Liver (tissue), 8 donors: ENCODE measurements at regions not wholly inside any gene's neighbourhood (a gene's known extent, or its start where the extent isn't known, plus 50 kb on each side); places are given as distances from the start of the nearest gene placed in this dataset.

ENCODE experiments used
- DNase-seq: peaks from one replicate; pipeline ENCODE4 v3.0.0-alpha.2; 2017; ENCODE audit warnings: low spot score
- H3K27ac ChIP-seq, 2 donors: one replicate each; pipeline ENCODE4 v1.7.0; 2013; ENCODE audit warnings: inconsistent platforms in 2 of 2, low read length in 2 of 2, control low read depth in 1 of 2, low read depth in 1 of 2, mild to moderate bottlenecking in 1 of 2
- H3K27me3 ChIP-seq, 4 donors: one replicate each; pipeline versions ENCODE4 v1.6.1 to v1.7.0; 2013; ENCODE audit warnings: low read length in 3 of 4, inconsistent platforms in 1 of 4, mild to moderate bottlenecking in 1 of 4, moderate library complexity in 1 of 4; ENCODE audit not compliant: control insufficient read depth in 4 of 4, insufficient read depth in 4 of 4
- H3K36me3 ChIP-seq, 4 donors: one replicate each; pipeline versions ENCODE4 v1.6.1 to v1.7.0; 2013; ENCODE audit warnings: low read length in 3 of 4, mild to moderate bottlenecking in 3 of 4, low read depth in 1 of 4, moderate library complexity in 1 of 4; ENCODE audit not compliant: control insufficient read depth in 4 of 4, insufficient read depth in 3 of 4
- H3K4me1 ChIP-seq, 4 donors: one replicate each; pipeline versions ENCODE4 v1.6.1 to v1.7.0; 2013; ENCODE audit warnings: low read length in 3 of 4, mild to moderate bottlenecking in 3 of 4, moderate library complexity in 1 of 4; ENCODE audit not compliant: control insufficient read depth in 4 of 4, insufficient read depth in 4 of 4
- H3K4me3 ChIP-seq, 3 donors: one replicate each; pipeline versions ENCODE4 v1.6.1 to v1.7.0; 2013; ENCODE audit warnings: low read length in 3 of 3, control low read depth in 1 of 3, low read depth in 1 of 3, mild to moderate bottlenecking in 1 of 3
- H3K9ac ChIP-seq, 2 donors: one replicate each; pipeline ENCODE4 v1.7.0; 2013; ENCODE audit warnings: low read length in 2 of 2, mild to moderate bottlenecking in 2 of 2, moderate library complexity in 2 of 2, control low read depth in 1 of 2, low read depth in 1 of 2
- H3K9me3 ChIP-seq, 4 donors: one replicate each; pipeline versions ENCODE4 v1.6.1 to v1.7.0; 2013; ENCODE audit warnings: low read length in 3 of 4; ENCODE audit not compliant: control insufficient read depth in 4 of 4
- EGR1 ChIP-seq, 2 donors: IDR thresholded peaks; 2 replicates each; pipeline ENCODE4 v1.6.1; 2016 to 2018; ENCODE audit warnings: antibody characterized with exemption in 2 of 2, low read depth in 2 of 2
- FOXA1 ChIP-seq: IDR thresholded peaks from 2 replicates; pipeline ENCODE4 v1.6.1; 2016; ENCODE audit warnings: antibody characterized with exemption
- FOXA2 ChIP-seq: IDR thresholded peaks from 2 replicates; pipeline ENCODE4 v1.6.1; 2016; ENCODE audit warnings: antibody characterized with exemption
- HNF4A ChIP-seq, 2 donors: conservative IDR thresholded peaks; 2 replicates each; pipeline ENCODE4 v1.6.1; 2016; ENCODE audit warnings: antibody characterized with exemption in 2 of 2, mild to moderate bottlenecking in 2 of 2
- HNF4G ChIP-seq: IDR thresholded peaks from 2 replicates; pipeline ENCODE4 v1.6.1; 2016; ENCODE audit warnings: antibody characterized with exemption
- JUND ChIP-seq, 2 donors: IDR thresholded peaks; 2 replicates each; pipeline ENCODE4 v1.6.1; 2016; ENCODE audit warnings: antibody characterized with exemption in 2 of 2
- NR2F2 ChIP-seq: IDR thresholded peaks from 2 replicates; pipeline ENCODE4 v1.6.1; 2016; ENCODE audit warnings: antibody characterized with exemption
- RAD21 ChIP-seq, 2 donors: IDR thresholded peaks; 2 replicates each; pipeline ENCODE4 v1.6.1; 2016; ENCODE audit warnings: antibody characterized with exemption in 2 of 2, mild to moderate bottlenecking in 2 of 2
- RXRA ChIP-seq, 2 donors: IDR thresholded peaks; 2 replicates each; pipeline ENCODE4 v1.6.1; 2017 to 2018; ENCODE audit warnings: antibody characterized with exemption in 2 of 2, mild to moderate bottlenecking in 1 of 2
- SP1 ChIP-seq: IDR thresholded peaks from 2 replicates; pipeline ENCODE4 v1.6.1; 2018; ENCODE audit warnings: antibody characterized with exemption, mild to moderate bottlenecking
- TAF1 ChIP-seq: conservative IDR thresholded peaks from 2 replicates; pipeline ENCODE4 v1.6.1; 2016; ENCODE audit warnings: antibody characterized with exemption, mild to moderate bottlenecking
- YY1 ChIP-seq: IDR thresholded peaks from 2 replicates; pipeline ENCODE4 v1.6.1; 2016; ENCODE audit warnings: antibody characterized with exemption, mild to moderate bottlenecking
- WGBS: extraction: QIAGEN DNeasy Blood & Tissue Kit; methylation state at CpG from one replicate; pipeline ENCODE4 v1.1.7; 2013; 5-methylcytosine and 5-hydroxymethylcytosine counted together
- TF ChIP-seq, protein P1 (sequence below): IDR thresholded peaks from 2 replicates; pipeline ENCODE4 v1.6.1; 2016; ENCODE audit warnings: antibody characterized with exemption
- TF ChIP-seq, protein P2 (sequence below): IDR thresholded peaks from 2 replicates; pipeline ENCODE4 v1.6.1; 2016; ENCODE audit warnings: antibody characterized with exemption, mild to moderate bottlenecking
- TF ChIP-seq, protein P3 (sequence below): fragments of 150-350 bp; IDR thresholded peaks from 2 replicates; pipeline ENCODE4 v1.5.1; 2017; ENCODE audit warnings: improper control_type of control experiment, low read depth, low read length; ENCODE audit not compliant: missing input control
- donor health status: healthy.
- donor health status: healthy.
- donor health status: healthy.
- donor health status: healthy.
- donor health status: healthy.

DNA sequence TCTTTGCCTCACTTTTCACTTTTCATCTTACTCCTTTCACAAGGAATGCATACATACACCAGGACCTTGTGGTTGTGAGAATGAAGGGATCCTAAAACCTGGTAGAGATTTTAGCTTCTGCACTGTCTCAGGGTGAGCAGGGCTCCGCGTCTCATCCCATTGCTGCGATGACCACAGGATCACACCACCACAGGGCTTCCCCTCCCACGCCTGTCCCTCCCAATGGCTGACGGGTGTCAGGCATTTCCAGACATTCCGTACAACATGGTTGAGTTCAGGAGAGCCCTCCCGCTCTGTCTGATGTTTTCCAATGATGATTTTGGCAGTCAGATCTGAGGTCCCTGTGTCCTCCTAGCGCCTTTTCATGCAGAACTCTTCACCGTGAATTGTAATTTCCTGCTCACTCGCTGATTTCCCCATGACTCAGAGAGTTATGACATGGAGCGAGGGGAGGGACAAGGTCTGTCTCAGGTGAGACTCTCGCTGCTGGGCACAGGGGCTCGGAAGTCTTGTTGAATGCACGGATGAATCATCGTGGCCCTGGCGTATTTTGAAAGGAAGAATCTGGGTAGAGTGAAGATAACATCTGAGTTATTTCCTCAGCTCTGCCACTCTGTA lies 102.8 kb downstream of the TEX29 start:
- Histone ChIP-seq H3K4me3 (no peak overlapping the region), H3K9ac (no peak overlapping the region), H3K27me3 (peaks cover 0 to 3% (median under 1%) of the 10 kb centered on the region in 4 donors), H3K36me3 (no peaks in the 10 kb centered on the region), H3K27ac (no peak overlapping the region), H3K4me1 (no peaks in the 10 kb centered on the region), H3K9me3 (no peaks in the 10 kb centered on the region)
- TF ChIP-seq, protein P1, sequence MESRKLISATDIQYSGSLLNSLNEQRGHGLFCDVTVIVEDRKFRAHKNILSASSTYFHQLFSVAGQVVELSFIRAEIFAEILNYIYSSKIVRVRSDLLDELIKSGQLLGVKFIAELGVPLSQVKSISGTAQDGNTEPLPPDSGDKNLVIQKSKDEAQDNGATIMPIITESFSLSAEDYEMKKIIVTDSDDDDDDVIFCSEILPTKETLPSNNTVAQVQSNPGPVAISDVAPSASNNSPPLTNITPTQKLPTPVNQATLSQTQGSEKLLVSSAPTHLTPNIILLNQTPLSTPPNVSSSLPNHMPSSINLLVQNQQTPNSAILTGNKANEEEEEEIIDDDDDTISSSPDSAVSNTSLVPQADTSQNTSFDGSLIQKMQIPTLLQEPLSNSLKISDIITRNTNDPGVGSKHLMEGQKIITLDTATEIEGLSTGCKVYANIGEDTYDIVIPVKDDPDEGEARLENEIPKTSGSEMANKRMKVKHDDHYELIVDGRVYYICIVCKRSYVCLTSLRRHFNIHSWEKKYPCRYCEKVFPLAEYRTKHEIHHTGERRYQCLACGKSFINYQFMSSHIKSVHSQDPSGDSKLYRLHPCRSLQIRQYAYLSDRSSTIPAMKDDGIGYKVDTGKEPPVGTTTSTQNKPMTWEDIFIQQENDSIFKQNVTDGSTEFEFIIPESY = no peak
- TF ChIP-seq JUND (IDR thresholded peaks at IDR 0.05) (no peak), HNF4G (no peak), RAD21 (IDR thresholded peaks at IDR 0.05) (no peak), FOXA2 (no peak), EGR1 (IDR thresholded peaks at IDR 0.05; ENCODE audit: low read depth in 2 of 2) (no peak)
- TF ChIP-seq, protein P2, sequence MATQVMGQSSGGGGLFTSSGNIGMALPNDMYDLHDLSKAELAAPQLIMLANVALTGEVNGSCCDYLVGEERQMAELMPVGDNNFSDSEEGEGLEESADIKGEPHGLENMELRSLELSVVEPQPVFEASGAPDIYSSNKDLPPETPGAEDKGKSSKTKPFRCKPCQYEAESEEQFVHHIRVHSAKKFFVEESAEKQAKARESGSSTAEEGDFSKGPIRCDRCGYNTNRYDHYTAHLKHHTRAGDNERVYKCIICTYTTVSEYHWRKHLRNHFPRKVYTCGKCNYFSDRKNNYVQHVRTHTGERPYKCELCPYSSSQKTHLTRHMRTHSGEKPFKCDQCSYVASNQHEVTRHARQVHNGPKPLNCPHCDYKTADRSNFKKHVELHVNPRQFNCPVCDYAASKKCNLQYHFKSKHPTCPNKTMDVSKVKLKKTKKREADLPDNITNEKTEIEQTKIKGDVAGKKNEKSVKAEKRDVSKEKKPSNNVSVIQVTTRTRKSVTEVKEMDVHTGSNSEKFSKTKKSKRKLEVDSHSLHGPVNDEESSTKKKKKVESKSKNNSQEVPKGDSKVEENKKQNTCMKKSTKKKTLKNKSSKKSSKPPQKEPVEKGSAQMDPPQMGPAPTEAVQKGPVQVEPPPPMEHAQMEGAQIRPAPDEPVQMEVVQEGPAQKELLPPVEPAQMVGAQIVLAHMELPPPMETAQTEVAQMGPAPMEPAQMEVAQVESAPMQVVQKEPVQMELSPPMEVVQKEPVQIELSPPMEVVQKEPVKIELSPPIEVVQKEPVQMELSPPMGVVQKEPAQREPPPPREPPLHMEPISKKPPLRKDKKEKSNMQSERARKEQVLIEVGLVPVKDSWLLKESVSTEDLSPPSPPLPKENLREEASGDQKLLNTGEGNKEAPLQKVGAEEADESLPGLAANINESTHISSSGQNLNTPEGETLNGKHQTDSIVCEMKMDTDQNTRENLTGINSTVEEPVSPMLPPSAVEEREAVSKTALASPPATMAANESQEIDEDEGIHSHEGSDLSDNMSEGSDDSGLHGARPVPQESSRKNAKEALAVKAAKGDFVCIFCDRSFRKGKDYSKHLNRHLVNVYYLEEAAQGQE = no peak
- WGBS = 80% methylated on average over 16 of the region's 16 CpGs
- DNase-seq = no peak

DNA sequence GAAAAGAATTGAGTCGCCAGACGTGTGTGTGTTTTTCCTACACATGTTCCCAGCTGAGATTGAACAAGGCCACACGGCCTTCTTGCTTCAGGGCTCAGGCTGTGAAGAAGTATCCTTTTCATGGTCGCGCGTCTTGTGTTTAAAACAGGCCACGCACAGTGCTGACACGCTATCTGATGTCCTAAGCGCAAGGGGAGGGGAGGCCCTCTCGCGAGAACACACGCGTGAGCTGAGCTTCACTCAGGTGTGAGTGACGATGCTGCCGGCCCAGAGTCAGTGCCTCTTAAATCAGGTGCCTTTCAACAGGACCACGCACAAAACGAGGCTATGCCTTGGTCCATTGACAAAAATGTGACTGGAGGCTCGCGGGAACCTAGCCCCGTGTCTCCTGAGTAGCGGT lies 103.7 kb downstream of the TEX29 start:
- no peak for DNase-seq
- Histone ChIP-seq H3K9ac (no peak overlapping the region), H3K27me3 (peaks cover 0 to 3% (median under 1%) of the 10 kb centered on the region in 4 donors), H3K4me1 (peaks cover 0 to 1% (median 0%) of the 10 kb centered on the region in 4 donors), H3K4me3 (no peak overlapping the region), H3K27ac (no peak overlapping the region), H3K9me3 (no peaks in the 10 kb centered on the region), H3K36me3 (no peaks in the 10 kb centered on the region)
- TF ChIP-seq FOXA1 (no peak), TAF1 (no peak), YY1 (no peak), NR2F2 (no peak), HNF4A (conservative IDR thresholded peaks at IDR 0.05) (no peak), RXRA (IDR thresholded peaks at IDR 0.05) (no peak), JUND (IDR thresholded peaks at IDR 0.05) (no peak), SP1 (no peak)
- TF ChIP-seq, protein P3, sequence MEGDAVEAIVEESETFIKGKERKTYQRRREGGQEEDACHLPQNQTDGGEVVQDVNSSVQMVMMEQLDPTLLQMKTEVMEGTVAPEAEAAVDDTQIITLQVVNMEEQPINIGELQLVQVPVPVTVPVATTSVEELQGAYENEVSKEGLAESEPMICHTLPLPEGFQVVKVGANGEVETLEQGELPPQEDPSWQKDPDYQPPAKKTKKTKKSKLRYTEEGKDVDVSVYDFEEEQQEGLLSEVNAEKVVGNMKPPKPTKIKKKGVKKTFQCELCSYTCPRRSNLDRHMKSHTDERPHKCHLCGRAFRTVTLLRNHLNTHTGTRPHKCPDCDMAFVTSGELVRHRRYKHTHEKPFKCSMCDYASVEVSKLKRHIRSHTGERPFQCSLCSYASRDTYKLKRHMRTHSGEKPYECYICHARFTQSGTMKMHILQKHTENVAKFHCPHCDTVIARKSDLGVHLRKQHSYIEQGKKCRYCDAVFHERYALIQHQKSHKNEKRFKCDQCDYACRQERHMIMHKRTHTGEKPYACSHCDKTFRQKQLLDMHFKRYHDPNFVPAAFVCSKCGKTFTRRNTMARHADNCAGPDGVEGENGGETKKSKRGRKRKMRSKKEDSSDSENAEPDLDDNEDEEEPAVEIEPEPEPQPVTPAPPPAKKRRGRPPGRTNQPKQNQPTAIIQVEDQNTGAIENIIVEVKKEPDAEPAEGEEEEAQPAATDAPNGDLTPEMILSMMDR = no peak
- TF ChIP-seq, protein P2 = no peak
- TF ChIP-seq, protein P1 = no peak
- WGBS = 87% methylated on average over 21 of the region's 21 CpGs
